GM10266 (cell line): ENCODE measurements at regions not wholly inside any gene's neighbourhood (a gene's known extent, or its start where the extent isn't known, plus 50 kb on each side); places are given as distances from the start of the nearest gene placed in this dataset.

ENCODE experiments used
- DNase-seq: peaks from one replicate; pipeline ENCODE4 v3.0.0; 2012; ENCODE audit errors: extremely low spot score
- CTCF ChIP-seq: IDR thresholded peaks from 2 replicates; pipeline ENCODE4 v1.5.1; 2012; ENCODE audit warnings: mild to moderate bottlenecking, low read depth; ENCODE audit not compliant: control insufficient read depth, insufficient read depth; ENCODE audit errors: missing control alignments

GRCh38 chr2:33762636-33763035 lies 163.5 kb upstream of the FAM98A start:
- DNase-seq: no peak
- TF ChIP-seq CTCF: no peak

- DNase-seq: no peak
- TF ChIP-seq CTCF: no peak
Measured at GRCh38 chr2:33746208-33746800, 147.2 kb upstream of the FAM98A start.

GRCh38 chr2:33735096-33735495 lies 136.0 kb upstream of the FAM98A start:
- no peak for DNase-seq
- no peak for TF ChIP-seq CTCF

- no peak for TF ChIP-seq CTCF
- DNase-seq: no peak
Measured at GRCh38 chr2:33730804-33731203, 131.7 kb upstream of the FAM98A start.

- DNase-seq: no peak
- TF ChIP-seq CTCF: no peak
Measured at GRCh38 chr2:33730193-33730592, 131.1 kb upstream of the FAM98A start.

GRCh38 chr2:33729353-33729752 lies 130.3 kb upstream of the FAM98A start:
- TF ChIP-seq CTCF: no peak
- no peak for DNase-seq

- DNase-seq: no peak
- TF ChIP-seq CTCF: no peak
Measured at GRCh38 chr2:33728106-33728505, 129.0 kb upstream of the FAM98A start.
